SK-N-MC (cell line): ENCODE measurements at regions not wholly inside any gene's neighbourhood (a gene's known extent, or its start where the extent isn't known, plus 50 kb on each side); places are given as distances from the start of the nearest gene placed in this dataset.

Source experiments
- EZH2 ChIP-seq: fragments of 200-600 bp; sonication (generic); IDR thresholded peaks from one replicate; pipeline ENCODE4 v1.6.1; 2017; ENCODE audit warnings: antibody characterized with exemption
- FOXP2 ChIP-seq: optimal IDR thresholded peaks from 2 replicates; pipeline ENCODE3; 2011; ENCODE audit warnings: mild to moderate bottlenecking, moderate library complexity; ENCODE audit not compliant: insufficient read depth; ENCODE audit errors: extremely low read length, control extremely low read depth
- POLR2AphosphoS5 ChIP-seq: IDR thresholded peaks from 2 replicates; pipeline ENCODE4 v1.6.1; 2012; ENCODE audit warnings: mild to moderate bottlenecking, low read depth, low read length, borderline replicate concordance

GRCh38 chr6:146915671-146916127 is 288.5 kb upstream of the STXBP5 start:
- TF ChIP-seq POLR2AphosphoS5 (no peak), EZH2 (no peak), FOXP2 (no peak)
